HAP-1 (cell line): ENCODE measurements at regions not wholly inside any gene's neighbourhood (a gene's known extent, or its start where the extent isn't known, plus 50 kb on each side); places are given as distances from the start of the nearest gene placed in this dataset.
"Not testable (repeated sequence)": the region's sequence is repeated elsewhere in the genome, so short reads cannot be mapped to it uniquely, and the experiment has no call there.

Experiments
- DNase-seq, 2 experiments: peaks; one replicate each; pipeline ENCODE4 v3.0.0-alpha.2; 2016 to 2020; ENCODE audit warnings: low spot score in 2 of 2
- H3K27me3 ChIP-seq: fragments of 250-450 bp; sonication (Bioruptor Pico); 2 replicates; pipeline ENCODE4 v1.5.1; 2020; ENCODE audit warnings: low read depth, mild to moderate bottlenecking, moderate library complexity
- H3K36me3 ChIP-seq: fragments of 250-450 bp; sonication (Bioruptor Pico); replicated peaks from 2 replicates; pipeline ENCODE4 v1.5.1; 2020; ENCODE audit warnings: mild to moderate bottlenecking
- H3K4me1 ChIP-seq: fragments of 250-450 bp; sonication (Bioruptor Pico); 2 replicates; pipeline ENCODE4 v1.5.1; 2020; ENCODE audit warnings: mild to moderate bottlenecking
- H3K4me3 ChIP-seq: fragments of 250-450 bp; sonication (Bioruptor Pico); 2 replicates; pipeline ENCODE4 v1.5.1; 2020; ENCODE audit warnings: mild to moderate bottlenecking, moderate library complexity
- H3K9me3 ChIP-seq: fragments of 250-450 bp; sonication (Bioruptor Pico); 2 replicates; pipeline ENCODE4 v1.5.1; 2020; ENCODE audit warnings: mild to moderate bottlenecking, moderate library complexity
- in situ Hi-C: fragments of 300-500 bp; cut with MboI; formaldehyde crosslinking; loops from 3 replicates; pipeline ENCODE4 v1.14.3; 2020; ENCODE audit warnings: low sequenced_read_pairs, inconsistent platforms, mixed read lengths

- DNase-seq, result no peak
- H3K36me3 ChIP-seq, result no peaks in the 10 kb centered on the region
- H3K9me3 ChIP-seq, result no peaks in the 10 kb centered on the region
- no peaks in the 10 kb centered on the region for H3K27me3 ChIP-seq
- in situ Hi-C loops, result no loop called here
- no peak overlapping the region for H3K4me3 ChIP-seq
- no peaks in the 10 kb centered on the region for H3K4me1 ChIP-seq
Observed at GRCh38 chr1:172845371-172845770, 186.5 kb downstream of the FASLG start.

GRCh38 chr1:172845865-172846264 lies 187.0 kb downstream of the FASLG start:
- no peak for DNase-seq
- no peaks in the 10 kb centered on the region for H3K36me3 ChIP-seq
- in situ Hi-C loops, result no loop called here
- H3K4me3 ChIP-seq, result no peak overlapping the region
- H3K4me1 ChIP-seq, result no peaks in the 10 kb centered on the region
- no peaks in the 10 kb centered on the region for H3K9me3 ChIP-seq
- no peaks in the 10 kb centered on the region for H3K27me3 ChIP-seq

- H3K9me3 ChIP-seq, in situ Hi-C loops, DNase-seq, H3K4me1 ChIP-seq, H3K36me3 ChIP-seq, H3K4me3 ChIP-seq, H3K27me3 ChIP-seq: not testable (repeated sequence)
Observed at GRCh38 chr1:172847814-172848213, 188.9 kb downstream of the FASLG start.

- in situ Hi-C loops, result no loop called here
- Histone ChIP-seq H3K36me3 (no peaks in the 10 kb centered on the region), H3K4me1 (no peaks in the 10 kb centered on the region), H3K9me3 (no peaks in the 10 kb centered on the region), H3K4me3 (no peak overlapping the region), H3K27me3 (no peaks in the 10 kb centered on the region)
- DNase-seq, result no peak
Observed at GRCh38 chr1:172849653-172850052, 190.8 kb downstream of the FASLG start.

GRCh38 chr1:172851077-172851476 lies 192.2 kb downstream of the FASLG start:
- DNase-seq, result no peak
- no peak overlapping the region for H3K4me3 ChIP-seq
- no peaks in the 10 kb centered on the region for H3K27me3 ChIP-seq
- H3K36me3 ChIP-seq, result no peaks in the 10 kb centered on the region
- in situ Hi-C loops, result no loop called here
- H3K4me1 ChIP-seq, result no peaks in the 10 kb centered on the region
- H3K9me3 ChIP-seq, result no peaks in the 10 kb centered on the region

GRCh38 chr1:172851856-172852255 lies 193.0 kb downstream of the FASLG start:
- no peaks in the 10 kb centered on the region for H3K9me3 ChIP-seq
- in situ Hi-C loops, result no loop called here
- H3K36me3 ChIP-seq, result no peaks in the 10 kb centered on the region
- H3K4me1 ChIP-seq, result no peaks in the 10 kb centered on the region
- DNase-seq, result no peak
- H3K27me3 ChIP-seq, result no peaks in the 10 kb centered on the region
- H3K4me3 ChIP-seq, result no peak overlapping the region

GRCh38 chr1:172855983-172856382 lies 194.8 kb downstream of the TNFSF18 start:
- H3K9me3 ChIP-seq, H3K4me3 ChIP-seq, H3K36me3 ChIP-seq, in situ Hi-C loops, DNase-seq, H3K27me3 ChIP-seq, H3K4me1 ChIP-seq: not testable (repeated sequence)

- in situ Hi-C loops, result no loop called here
Observed at GRCh38 chr1:172863031-172863430, 187.7 kb downstream of the TNFSF18 start.

GRCh38 chr1:172867216-172867818 lies 183.4 kb downstream of the TNFSF18 start:
- Histone ChIP-seq H3K4me1 (no peaks in the 10 kb centered on the region), H3K4me3 (no peak overlapping the region), H3K9me3 (no peaks in the 10 kb centered on the region), H3K27me3 (no peaks in the 10 kb centered on the region), H3K36me3 (no peaks in the 10 kb centered on the region)
- DNase-seq, result no peak
- in situ Hi-C loops, result no loop called here

More at GRCh38 chr1:172863031-172863430, 187.7 kb downstream of the TNFSF18 start:
- DNase-seq, result no peak
- H3K9me3 ChIP-seq, result no peaks in the 10 kb centered on the region
- no peaks in the 10 kb centered on the region for H3K36me3 ChIP-seq
- no peaks in the 10 kb centered on the region for H3K27me3 ChIP-seq
- no peak overlapping the region for H3K4me3 ChIP-seq
- H3K4me1 ChIP-seq, result no peaks in the 10 kb centered on the region

- no peaks in the 10 kb centered on the region for H3K36me3 ChIP-seq
- H3K4me1 ChIP-seq, result no peaks in the 10 kb centered on the region
- H3K9me3 ChIP-seq, result no peaks in the 10 kb centered on the region
- no peak overlapping the region for H3K4me3 ChIP-seq
- no peak for DNase-seq
- in situ Hi-C loops, result no loop called here
- no peaks in the 10 kb centered on the region for H3K27me3 ChIP-seq
Observed at GRCh38 chr1:172870901-172871606, 179.7 kb downstream of the TNFSF18 start.

- no peak overlapping the region for H3K4me3 ChIP-seq
- in situ Hi-C loops, result no loop called here
- no peaks in the 10 kb centered on the region for H3K36me3 ChIP-seq
- no peaks in the 10 kb centered on the region for H3K4me1 ChIP-seq
- DNase-seq, result no peak
- peaks cover under 1% of the 10 kb centered on the region; the same call in 1 of the 2 replicates for H3K9me3 ChIP-seq
- H3K27me3 ChIP-seq, result no peaks in the 10 kb centered on the region
Observed at GRCh38 chr1:172874950-172875349, 175.8 kb downstream of the TNFSF18 start.

GRCh38 chr1:172875892-172876291 lies 174.8 kb downstream of the TNFSF18 start:
- H3K36me3 ChIP-seq, result no peaks in the 10 kb centered on the region
- in situ Hi-C loops, result no loop called here

GRCh38 chr1:172882385-172882784 lies 168.4 kb downstream of the TNFSF18 start:
- Histone ChIP-seq H3K27me3 (peaks cover 4% of the 10 kb centered on the region; the same call in 1 of the 2 replicates), H3K4me3 (no peak overlapping the region), H3K9me3 (peaks cover 2% of the 10 kb centered on the region; the same call in 1 of the 2 replicates), H3K36me3 (no peaks in the 10 kb centered on the region), H3K4me1 (no peaks in the 10 kb centered on the region)
- DNase-seq, result no peak
- in situ Hi-C loops, result no loop called here

More at GRCh38 chr1:172875892-172876291, 174.8 kb downstream of the TNFSF18 start:
- no peaks in the 10 kb centered on the region for H3K4me1 ChIP-seq
- H3K27me3 ChIP-seq, result peaks cover 4% of the 10 kb centered on the region; the same call in 1 of the 2 replicates
- H3K9me3 ChIP-seq, result peaks cover 2% of the 10 kb centered on the region; the same call in 1 of the 2 replicates
- no peak for DNase-seq
- no peak overlapping the region for H3K4me3 ChIP-seq

- DNase-seq, result no peak
- Histone ChIP-seq H3K9me3 (peaks cover 2% of the 10 kb centered on the region; the same call in 1 of the 2 replicates), H3K27me3 (peaks cover 4% of the 10 kb centered on the region; the same call in 1 of the 2 replicates), H3K4me3 (no peak overlapping the region), H3K4me1 (no peaks in the 10 kb centered on the region), H3K36me3 (no peaks in the 10 kb centered on the region)
- in situ Hi-C loops, result no loop called here
Observed at GRCh38 chr1:172882791-172883386, 167.9 kb downstream of the TNFSF18 start.
